ENCODE measurements at regions not wholly inside any gene's neighbourhood (a gene's known extent, or its start where the extent isn't known, plus 50 kb on each side); places are given as distances from the start of the nearest gene placed in this dataset.
A peak's percentile ranks its signal among the peaks of the same experiment; 100 is the strongest.

DNA sequence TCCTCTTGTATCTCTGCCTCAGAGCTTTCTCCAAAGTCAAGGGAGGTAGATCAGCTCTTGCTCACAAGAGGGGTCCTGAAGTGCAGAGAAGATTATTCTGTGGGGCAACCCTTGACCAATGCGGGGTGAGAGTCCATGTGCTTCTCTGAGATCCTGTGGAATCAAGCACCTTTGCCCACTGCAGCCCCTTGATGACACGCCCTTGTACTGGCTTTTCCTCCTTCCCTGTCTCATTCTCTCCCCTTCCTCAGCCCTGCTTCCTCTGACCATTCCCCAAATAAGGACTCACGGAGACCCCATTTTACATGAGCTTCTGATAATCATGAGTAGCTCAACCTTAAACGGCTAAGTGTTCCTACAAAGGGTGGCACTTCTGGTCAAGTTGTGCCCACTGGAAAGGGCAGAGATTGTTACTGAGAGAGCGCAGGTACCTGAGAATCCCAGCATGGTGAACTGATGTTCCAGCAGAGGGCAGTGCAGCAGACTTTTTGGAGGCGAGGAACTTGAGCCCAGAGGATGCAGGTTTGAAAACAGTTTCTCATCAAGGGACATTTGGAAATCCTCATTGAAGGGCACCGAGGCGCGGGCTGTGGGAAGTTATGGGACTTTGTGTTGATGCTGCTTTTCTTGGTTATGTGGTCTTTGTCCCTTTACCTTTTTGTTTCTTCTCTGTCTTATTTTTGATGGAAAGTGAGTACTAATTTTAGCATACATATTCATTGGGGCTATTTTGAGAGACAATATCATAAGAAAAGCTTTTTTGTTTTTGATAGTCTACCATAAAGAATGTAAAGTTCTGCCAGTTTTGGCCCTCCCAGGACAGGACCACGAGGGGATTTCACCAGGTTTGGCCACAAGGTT lies 201.3 kb downstream of the RBM46 start:
- Histone ChIP-seq H3K4me2 (no peak overlapping the region), H3K27me3 (ENCODE audit: insufficient read depth, low read depth) (no peaks in the 10 kb centered on the region), H2AFZ (ENCODE audit: low read depth) (peak overlapping the region; percentile 39), H3K36me3 (ENCODE audit: insufficient read depth) (no peaks in the 10 kb centered on the region), H3K79me2 (ENCODE audit: insufficient read depth, low read depth) (no peaks in the 10 kb centered on the region), H4K20me1 (ENCODE audit: insufficient read depth) (no peaks in the 10 kb centered on the region), H3K27ac (no peak overlapping the region), H3K4me3 (IDR thresholded peaks at IDR 0.05; ENCODE audit: insufficient read depth, low read depth, low read length) (no peak overlapping the region), H3K4me1 (ENCODE audit: low read depth, poor library complexity, severe bottlenecking) (no peaks in the 10 kb centered on the region), H3K9ac (no peak overlapping the region)
- TF ChIP-seq, protein P1, sequence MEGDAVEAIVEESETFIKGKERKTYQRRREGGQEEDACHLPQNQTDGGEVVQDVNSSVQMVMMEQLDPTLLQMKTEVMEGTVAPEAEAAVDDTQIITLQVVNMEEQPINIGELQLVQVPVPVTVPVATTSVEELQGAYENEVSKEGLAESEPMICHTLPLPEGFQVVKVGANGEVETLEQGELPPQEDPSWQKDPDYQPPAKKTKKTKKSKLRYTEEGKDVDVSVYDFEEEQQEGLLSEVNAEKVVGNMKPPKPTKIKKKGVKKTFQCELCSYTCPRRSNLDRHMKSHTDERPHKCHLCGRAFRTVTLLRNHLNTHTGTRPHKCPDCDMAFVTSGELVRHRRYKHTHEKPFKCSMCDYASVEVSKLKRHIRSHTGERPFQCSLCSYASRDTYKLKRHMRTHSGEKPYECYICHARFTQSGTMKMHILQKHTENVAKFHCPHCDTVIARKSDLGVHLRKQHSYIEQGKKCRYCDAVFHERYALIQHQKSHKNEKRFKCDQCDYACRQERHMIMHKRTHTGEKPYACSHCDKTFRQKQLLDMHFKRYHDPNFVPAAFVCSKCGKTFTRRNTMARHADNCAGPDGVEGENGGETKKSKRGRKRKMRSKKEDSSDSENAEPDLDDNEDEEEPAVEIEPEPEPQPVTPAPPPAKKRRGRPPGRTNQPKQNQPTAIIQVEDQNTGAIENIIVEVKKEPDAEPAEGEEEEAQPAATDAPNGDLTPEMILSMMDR (conservative IDR thresholded peaks at IDR 0.05; ENCODE audit: low read depth, low read length), result peak; percentile 88

DNA sequence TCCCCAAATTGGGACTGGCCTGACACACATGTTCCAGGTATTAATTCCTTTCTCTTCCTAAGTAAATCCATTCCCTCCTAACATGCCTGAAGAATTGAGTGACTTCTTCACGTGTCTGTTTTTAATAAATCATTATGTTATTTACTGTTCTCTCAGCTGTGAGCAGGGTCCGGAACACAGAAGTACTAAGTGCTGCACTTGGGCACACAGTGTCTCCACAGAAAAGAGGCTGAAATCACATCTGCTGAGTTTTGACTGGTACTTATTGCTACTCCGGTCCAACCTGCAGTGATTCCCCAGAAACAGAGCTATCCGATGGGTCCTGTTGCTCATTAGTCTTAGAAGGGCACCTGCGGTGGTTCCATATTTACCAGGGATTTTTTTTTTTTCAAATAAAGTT lies 202.6 kb downstream of the RBM46 start:
- no peak overlapping the region for H2AFZ ChIP-seq (ENCODE audit: low read depth)
- TF ChIP-seq, protein P1 (conservative IDR thresholded peaks at IDR 0.05; ENCODE audit: low read depth, low read length), result no peak
- no peak overlapping the region for H3K9ac ChIP-seq
- H3K4me2 ChIP-seq, result no peak overlapping the region
- H3K4me3 ChIP-seq (IDR thresholded peaks at IDR 0.05; ENCODE audit: insufficient read depth, low read depth, low read length), result no peak overlapping the region
- H3K4me1 ChIP-seq (ENCODE audit: low read depth, poor library complexity, severe bottlenecking), result no peaks in the 10 kb centered on the region
- no peaks in the 10 kb centered on the region for H4K20me1 ChIP-seq (ENCODE audit: insufficient read depth)
- H3K27ac ChIP-seq, result no peak overlapping the region
- no peaks in the 10 kb centered on the region for H3K79me2 ChIP-seq (ENCODE audit: insufficient read depth, low read depth)
- no peaks in the 10 kb centered on the region for H3K27me3 ChIP-seq (ENCODE audit: insufficient read depth, low read depth)
- H3K36me3 ChIP-seq (ENCODE audit: insufficient read depth), result no peaks in the 10 kb centered on the region

DNA sequence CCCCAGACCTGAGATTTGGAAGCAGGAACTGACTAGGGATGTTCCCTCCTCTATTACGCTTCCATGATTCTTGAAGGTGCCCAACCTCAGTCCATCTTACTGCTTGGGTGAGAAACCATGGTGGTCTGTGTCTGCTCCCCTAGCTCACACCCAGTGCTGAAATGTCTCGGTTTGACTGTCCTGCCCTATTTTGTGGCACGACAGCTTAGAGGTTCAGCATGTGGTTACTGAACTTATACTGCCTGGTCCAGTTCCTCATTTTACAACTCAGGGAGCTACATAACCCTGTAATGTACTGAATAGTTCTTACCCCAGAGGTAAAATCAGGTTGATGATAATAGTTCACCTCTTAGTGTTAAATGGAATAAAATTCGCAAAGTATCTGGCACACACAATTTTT lies 203.1 kb downstream of the RBM46 start:
- TF ChIP-seq, protein P1 (conservative IDR thresholded peaks at IDR 0.05; ENCODE audit: low read depth, low read length), result no peak
- H3K4me2 ChIP-seq, result no peak overlapping the region
- H3K79me2 ChIP-seq (ENCODE audit: insufficient read depth, low read depth), result no peaks in the 10 kb centered on the region
- H3K36me3 ChIP-seq (ENCODE audit: insufficient read depth), result no peaks in the 10 kb centered on the region
- no peaks in the 10 kb centered on the region for H3K4me1 ChIP-seq (ENCODE audit: low read depth, poor library complexity, severe bottlenecking)
- H4K20me1 ChIP-seq (ENCODE audit: insufficient read depth), result no peaks in the 10 kb centered on the region
- H3K9ac ChIP-seq, result no peak overlapping the region
- H3K27ac ChIP-seq, result no peak overlapping the region
- no peaks in the 10 kb centered on the region for H3K27me3 ChIP-seq (ENCODE audit: insufficient read depth, low read depth)
- no peak overlapping the region for H2AFZ ChIP-seq (ENCODE audit: low read depth)
- H3K4me3 ChIP-seq (IDR thresholded peaks at IDR 0.05; ENCODE audit: insufficient read depth, low read depth, low read length), result no peak overlapping the region

DNA sequence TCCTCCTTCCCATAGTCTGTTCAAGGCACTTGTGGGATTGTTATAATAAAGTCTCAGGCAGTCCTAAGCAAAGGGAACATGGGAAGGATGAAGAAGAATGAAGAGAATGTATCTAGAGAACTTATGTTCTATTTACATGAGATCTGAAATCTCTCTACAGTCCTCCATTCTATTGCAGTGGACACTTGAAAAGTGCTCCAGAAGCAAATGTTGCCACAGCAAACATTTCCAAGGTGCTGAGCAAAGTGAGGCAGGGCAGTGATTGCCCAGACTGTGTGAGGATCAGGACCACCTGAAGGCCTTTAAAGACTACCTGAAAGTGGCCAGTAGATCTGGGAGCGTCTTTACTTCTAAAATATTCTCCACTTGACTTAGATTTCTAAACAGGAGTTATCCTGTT lies 203.5 kb downstream of the RBM46 start:
- H3K9ac ChIP-seq, result no peak overlapping the region
- no peak overlapping the region for H2AFZ ChIP-seq (ENCODE audit: low read depth)
- H3K36me3 ChIP-seq (ENCODE audit: insufficient read depth), result no peaks in the 10 kb centered on the region
- TF ChIP-seq, protein P1 (conservative IDR thresholded peaks at IDR 0.05; ENCODE audit: low read depth, low read length), result no peak
- H3K4me3 ChIP-seq (IDR thresholded peaks at IDR 0.05; ENCODE audit: insufficient read depth, low read depth, low read length), result no peak overlapping the region
- no peaks in the 10 kb centered on the region for H4K20me1 ChIP-seq (ENCODE audit: insufficient read depth)
- H3K4me1 ChIP-seq (ENCODE audit: low read depth, poor library complexity, severe bottlenecking), result no peaks in the 10 kb centered on the region
- H3K27ac ChIP-seq, result no peak overlapping the region
- no peak overlapping the region for H3K4me2 ChIP-seq
- no peaks in the 10 kb centered on the region for H3K79me2 ChIP-seq (ENCODE audit: insufficient read depth, low read depth)
- no peaks in the 10 kb centered on the region for H3K27me3 ChIP-seq (ENCODE audit: insufficient read depth, low read depth)
